Naive thymus-derived CD8-positive, alpha-beta T cell (primary cell): ENCODE measurements at regions not wholly inside any gene's neighbourhood (a gene's known extent, or its start where the extent isn't known, plus 50 kb on each side); places are given as distances from the start of the nearest gene placed in this dataset.
A peak's percentile ranks its signal among the peaks of the same experiment; 100 is the strongest.
"Not testable (repeated sequence)": the region's sequence is repeated elsewhere in the genome, so short reads cannot be mapped to it uniquely, and the experiment has no call there.

Experiments
- ATAC-seq, 2 donors: fragments of 150-1000 bp; cut with Tn5 transposase in 1 of 2; sonication (Bioruptor Pico), chemical (Tn5 transposase) in 1 of 2; 1 replicate in 1 of 2; 2 replicates in 1 of 2; pipeline ENCODE4 v1.10.0; 2021; ENCODE audit warnings: mild to moderate bottlenecking in 2 of 2, moderate library complexity in 2 of 2
- POLR2A ChIA-PET: fragments of 350-600 bp; sonication (Branson Sonifier 250); formaldehyde crosslinking; loops from one replicate; lab custom pipeline; 2021; ENCODE audit warnings: antibody characterized with exemption; lab: Charles Lee
- DNase-seq, 10 donors: peaks; one replicate each; pipeline versions ENCODE4 v3.0.0 to v3.0.0-alpha.2; 2020 to 2022
- H3K27ac Mint-ChIP-seq, 10 donors: one replicate each; pipeline ENCODE4 v1.8.0; 2020 to 2022; ENCODE audit warnings: mild to moderate bottlenecking in 10 of 10, mixed read lengths in 10 of 10, moderate library complexity in 4 of 10, inconsistent platforms in 1 of 10
- H3K27me3 Mint-ChIP-seq, 5 donors: one replicate each; pipeline ENCODE4 v1.8.0; 2021 to 2022; ENCODE audit warnings: mixed read lengths in 5 of 5
- H3K36me3 Mint-ChIP-seq, 3 donors: one replicate each; pipeline ENCODE4 v1.8.0; 2020 to 2022; ENCODE audit warnings: mixed read lengths in 3 of 3, mild to moderate bottlenecking in 2 of 3, inconsistent platforms in 1 of 3
- H3K4me1 Mint-ChIP-seq, 4 donors: one replicate each; pipeline ENCODE4 v1.8.0; 2021 to 2022; ENCODE audit warnings: mixed read lengths in 4 of 4
- H3K4me3 Mint-ChIP-seq, 10 donors: one replicate each; pipeline ENCODE4 v1.8.0; 2020 to 2022; ENCODE audit warnings: mild to moderate bottlenecking in 10 of 10, mixed read lengths in 10 of 10, moderate library complexity in 6 of 10, inconsistent platforms in 1 of 10
- H3K9me3 Mint-ChIP-seq, 9 donors: one replicate each; pipeline ENCODE4 v1.8.0; 2020 to 2022; ENCODE audit warnings: mixed read lengths in 9 of 9, mild to moderate bottlenecking in 3 of 9, inconsistent platforms in 1 of 9, moderate library complexity in 1 of 9

- POLR2A ChIA-PET, result interaction anchor here (2.2 kb wide), 1 partner anchor 162 kb away, joined by 7 read pairs; the partner anchor contains the start of gene TRIB2
- Mint-ChIP-seq H3K4me1 (peaks cover 22 to 39% (median 32%) of the 10 kb centered on the region in 4 donors), H3K9me3 (no peaks in the 10 kb centered on the region), H3K4me3 (peak overlapping the region in 6 of 10 donors; percentile 0 to 58 (median 12)), H3K27ac (peak overlapping the region in 8 of 10 donors; percentile 62 to 84 (median 80)), H3K27me3 (no peaks in the 10 kb centered on the region), H3K36me3 (peaks cover 0 to 2% (median 0%) of the 10 kb centered on the region in 3 donors)
- ATAC-seq (peak; percentile 23 to 41), DNase-seq (no peak)
These were observed 161.6 kb upstream of the TRIB2 start for GRCh38 chr2:12555012-12555645.

- POLR2A ChIA-PET, result interaction anchor here (0.6 to 2.2 kb wide), 5 partner anchors 10 to 372 kb away, joined by 3 to 7 read pairs (median 3); partner anchors contain the start of gene TRIB2
These were observed 160.0 kb upstream of the TRIB2 start for GRCh38 chr2:12556762-12557161.

GRCh38 chr2:12557688-12558087 is 159.0 kb upstream of the TRIB2 start:
- Mint-ChIP-seq H3K4me1 (peaks cover 22 to 44% (median 34%) of the 10 kb centered on the region in 4 donors), H3K36me3 (no peaks in the 10 kb centered on the region), H3K4me3 (no peak overlapping the region), H3K27me3 (no peaks in the 10 kb centered on the region), H3K27ac (no peak overlapping the region), H3K9me3 (no peaks in the 10 kb centered on the region)
- POLR2A ChIA-PET, result interaction anchor here (1.2 to 2.2 kb wide), 2 partner anchors 129 to 159 kb away, joined by 3 to 7 read pairs; partner anchors contain the start of gene TRIB2
- no peak for DNase-seq
- ATAC-seq, result no peak

More at GRCh38 chr2:12556762-12557161, 160.0 kb upstream of the TRIB2 start:
- H3K36me3 Mint-ChIP-seq, result no peaks in the 10 kb centered on the region
- DNase-seq (no peak), ATAC-seq (peak in 1 of 2 donors; percentile 29)
- H3K9me3 Mint-ChIP-seq, result no peaks in the 10 kb centered on the region
- H3K27ac Mint-ChIP-seq, result peak overlapping the region in 8 of 10 donors; percentile 0 to 83 (median 43)
- peaks cover 19 to 39% (median 32%) of the 10 kb centered on the region in 4 donors for H3K4me1 Mint-ChIP-seq
- peak overlapping the region in 1 of 10 donors; percentile 25 for H3K4me3 Mint-ChIP-seq
- H3K27me3 Mint-ChIP-seq, result no peaks in the 10 kb centered on the region

- POLR2A ChIA-PET, result interaction anchor here (0.6 kb wide), 1 partner anchor 563 kb away, joined by 3 read pairs; no protein-coding TSS in a partner anchor
- Mint-ChIP-seq H3K27me3 (no peaks in the 10 kb centered on the region), H3K4me1 (peaks cover 22 to 42% (median 34%) of the 10 kb centered on the region in 4 donors), H3K4me3 (no peak overlapping the region), H3K9me3 (no peaks in the 10 kb centered on the region), H3K36me3 (no peaks in the 10 kb centered on the region), H3K27ac (no peak overlapping the region)
- ATAC-seq (no peak), DNase-seq (no peak)
These were observed 158.2 kb upstream of the TRIB2 start for GRCh38 chr2:12558519-12558918.

GRCh38 chr2:12560618-12561017 is 156.1 kb upstream of the TRIB2 start:
- Mint-ChIP-seq H3K9me3 (no peaks in the 10 kb centered on the region), H3K4me1 (peaks cover 18 to 31% (median 23%) of the 10 kb centered on the region in 4 donors), H3K4me3 (no peak overlapping the region), H3K27me3 (peaks cover 0 to 3% (median 0%) of the 10 kb centered on the region in 5 donors), H3K36me3 (no peaks in the 10 kb centered on the region), H3K27ac (no peak overlapping the region)
- no peak for DNase-seq
- POLR2A ChIA-PET, result no interaction called here
- ATAC-seq, result no peak

- POLR2A ChIA-PET, result interaction anchor here (0.6 to 0.8 kb wide), 2 partner anchors 11 to 16 kb away, joined by 3 read pairs; no protein-coding TSS in a partner anchor
- no peak for DNase-seq
- Mint-ChIP-seq H3K4me3 (no peak overlapping the region), H3K27me3 (peaks cover 0 to 3% (median 0%) of the 10 kb centered on the region in 5 donors), H3K4me1 (peaks cover 6 to 16% (median 8%) of the 10 kb centered on the region in 4 donors), H3K9me3 (no peaks in the 10 kb centered on the region), H3K27ac (peak overlapping the region in 1 of 10 donors; percentile 1), H3K36me3 (no peaks in the 10 kb centered on the region)
- ATAC-seq, result no peak
These were observed 149.3 kb upstream of the TRIB2 start for GRCh38 chr2:12567411-12567810.

- H3K4me3 Mint-ChIP-seq, H3K9me3 Mint-ChIP-seq, H3K27me3 Mint-ChIP-seq, POLR2A ChIA-PET, ATAC-seq, H3K36me3 Mint-ChIP-seq, DNase-seq: not testable (repeated sequence)
- Mint-ChIP-seq H3K4me1 (peaks cover 4 to 19% (median 7%) of the 10 kb centered on the region in 4 donors), H3K27ac (peak overlapping the region in 1 of 10 donors; percentile 33)
These were observed 147.2 kb upstream of the TRIB2 start for GRCh38 chr2:12569510-12569909.

GRCh38 chr2:12569929-12570328 is 146.8 kb upstream of the TRIB2 start:
- H3K9me3 Mint-ChIP-seq, DNase-seq, ATAC-seq, H3K4me3 Mint-ChIP-seq, H3K27me3 Mint-ChIP-seq, H3K36me3 Mint-ChIP-seq, POLR2A ChIA-PET: not testable (repeated sequence)
- peaks cover 2 to 17% (median 5%) of the 10 kb centered on the region in 4 donors for H3K4me1 Mint-ChIP-seq
- peak overlapping the region in 2 of 10 donors; percentile 1 to 33 for H3K27ac Mint-ChIP-seq

- H3K9me3 Mint-ChIP-seq, result no peaks in the 10 kb centered on the region
- no peak for ATAC-seq
- DNase-seq, result no peak
- no peaks in the 10 kb centered on the region for H3K27me3 Mint-ChIP-seq
- H3K36me3 Mint-ChIP-seq, result no peaks in the 10 kb centered on the region
- POLR2A ChIA-PET, result no interaction called here
- no peak overlapping the region for H3K27ac Mint-ChIP-seq
- peaks cover 0 to 21% (median under 1%) of the 10 kb centered on the region in 4 donors for H3K4me1 Mint-ChIP-seq
- no peak overlapping the region for H3K4me3 Mint-ChIP-seq
These were observed 139.6 kb upstream of the TRIB2 start for GRCh38 chr2:12577091-12577490.

GRCh38 chr2:12577567-12578253 is 139.0 kb upstream of the TRIB2 start:
- Mint-ChIP-seq H3K9me3 (no peaks in the 10 kb centered on the region), H3K4me1 (peaks cover 0 to 16% (median under 1%) of the 10 kb centered on the region in 4 donors), H3K36me3 (no peaks in the 10 kb centered on the region), H3K27ac (no peak overlapping the region), H3K4me3 (no peak overlapping the region), H3K27me3 (no peaks in the 10 kb centered on the region)
- DNase-seq (no peak), ATAC-seq (no peak)
- POLR2A ChIA-PET, result no interaction called here

- Mint-ChIP-seq H3K4me1 (peaks cover 0 to 9% (median under 1%) of the 10 kb centered on the region in 4 donors), H3K36me3 (no peaks in the 10 kb centered on the region), H3K27ac (no peak overlapping the region), H3K4me3 (no peak overlapping the region), H3K9me3 (no peaks in the 10 kb centered on the region), H3K27me3 (no peaks in the 10 kb centered on the region)
- ATAC-seq (no peak), DNase-seq (no peak)
- POLR2A ChIA-PET, result no interaction called here
These were observed 137.7 kb upstream of the TRIB2 start for GRCh38 chr2:12579018-12579417.

GRCh38 chr2:12584338-12584737 is 132.4 kb upstream of the TRIB2 start:
- Mint-ChIP-seq H3K27me3 (no peaks in the 10 kb centered on the region), H3K36me3 (no peaks in the 10 kb centered on the region), H3K4me1 (peaks cover 18 to 33% (median 24%) of the 10 kb centered on the region in 4 donors), H3K9me3 (no peaks in the 10 kb centered on the region), H3K27ac (no peak overlapping the region), H3K4me3 (no peak overlapping the region)
- POLR2A ChIA-PET, result no interaction called here
- no peak for DNase-seq
- ATAC-seq, result no peak

- H3K36me3 Mint-ChIP-seq, result no peaks in the 10 kb centered on the region
- H3K27ac Mint-ChIP-seq, result peak overlapping the region in 1 of 10 donors; percentile 52
- H3K4me3 Mint-ChIP-seq, result no peak overlapping the region
- H3K4me1 Mint-ChIP-seq, result peaks cover 20 to 38% (median 30%) of the 10 kb centered on the region in 4 donors
- no peak for ATAC-seq
- POLR2A ChIA-PET, result no interaction called here
- DNase-seq, result no peak
- no peaks in the 10 kb centered on the region for H3K9me3 Mint-ChIP-seq
- no peaks in the 10 kb centered on the region for H3K27me3 Mint-ChIP-seq
These were observed 131.0 kb upstream of the TRIB2 start for GRCh38 chr2:12585784-12586183.
